Limb (tissue), 2 donors: ENCODE measurements at regions not wholly inside any gene's neighbourhood (a gene's known extent, or its start where the extent isn't known, plus 50 kb on each side); places are given as distances from the start of the nearest gene placed in this dataset.
A peak's percentile ranks its signal among the peaks of the same experiment; 100 is the strongest.

Source experiments
- DNase-seq, 2 donors: peaks; one replicate each; pipeline ENCODE4 v3.0.0-alpha.2; 2016; ENCODE audit errors: extremely low spot score in 2 of 2

DNA sequence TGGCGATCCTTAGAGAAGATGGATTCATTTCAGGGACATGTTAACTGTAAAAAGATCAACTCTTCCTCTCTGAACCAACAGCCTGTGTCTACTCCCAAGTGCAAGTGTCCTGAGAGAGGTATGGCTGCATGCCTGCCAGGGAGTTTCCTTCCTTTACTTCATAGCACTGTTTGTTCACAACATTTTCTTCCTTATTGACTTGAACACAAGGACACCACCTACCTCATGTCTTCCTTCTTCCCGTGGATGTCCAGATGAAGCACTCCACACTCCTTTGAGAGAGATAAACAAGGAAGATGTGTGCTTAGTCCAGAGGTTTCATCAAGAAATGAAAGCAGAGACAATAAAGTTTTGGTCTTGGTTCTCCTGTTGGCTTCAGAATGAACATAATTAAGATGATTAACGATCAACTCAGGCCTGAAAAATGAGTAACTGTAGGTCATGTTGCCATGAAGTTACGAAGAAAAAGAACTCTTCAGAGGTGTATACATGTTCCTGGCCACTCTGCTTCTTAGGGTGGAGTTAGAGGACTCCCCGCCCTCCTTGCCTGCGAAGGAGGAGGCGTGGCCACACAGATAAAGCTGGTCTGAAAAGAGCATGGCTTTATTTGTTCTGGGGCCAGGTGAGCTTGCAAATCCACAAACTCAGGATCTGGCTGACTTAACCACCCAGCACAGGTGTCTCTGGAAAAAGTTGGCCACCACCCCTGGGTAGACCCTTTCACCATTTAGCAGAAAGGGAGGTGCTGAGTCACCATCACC, 155.0 kb upstream of the KCTD1 start:
- no peak for DNase-seq

DNA sequence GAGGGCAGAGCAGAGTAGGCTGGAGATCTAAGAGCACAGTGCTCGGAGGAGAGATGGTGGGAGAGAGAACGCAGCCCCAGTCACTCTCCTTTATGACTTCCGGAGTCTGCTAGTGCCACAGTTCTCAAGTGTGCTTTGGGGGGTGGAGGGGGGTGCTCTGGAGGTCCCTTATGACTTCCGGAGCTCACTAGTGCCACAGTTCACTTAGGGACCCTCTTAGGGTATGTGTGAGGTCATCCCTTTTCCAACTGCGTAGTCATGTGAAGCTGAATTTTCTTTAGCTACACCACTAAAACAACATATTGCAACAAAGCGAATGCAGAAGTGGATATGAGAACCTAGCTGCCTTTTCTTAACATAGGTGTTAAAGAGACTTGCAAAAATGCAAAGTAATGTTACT, 153.7 kb upstream of the KCTD1 start:
- DNase-seq: no peak

DNA sequence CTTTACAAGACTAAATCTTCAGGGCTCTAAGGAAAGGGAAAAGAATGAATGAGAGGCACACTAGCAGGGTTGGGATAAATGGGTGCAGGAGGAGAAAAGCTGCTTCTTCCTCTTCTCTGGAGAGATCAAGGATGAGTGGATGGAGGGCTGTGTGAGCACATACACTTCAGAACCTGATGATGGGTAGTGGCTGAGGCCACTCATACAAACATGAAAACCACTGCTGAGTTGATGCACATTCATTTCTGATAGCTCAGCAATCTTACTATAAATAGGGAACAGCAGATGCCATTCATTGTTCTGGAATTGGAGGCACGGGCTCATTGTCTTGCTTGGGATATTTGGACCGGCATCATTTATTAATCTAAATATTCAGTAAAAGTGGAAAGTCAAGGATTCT, 152.4 kb upstream of the KCTD1 start:
- DNase-seq: no peak

DNA sequence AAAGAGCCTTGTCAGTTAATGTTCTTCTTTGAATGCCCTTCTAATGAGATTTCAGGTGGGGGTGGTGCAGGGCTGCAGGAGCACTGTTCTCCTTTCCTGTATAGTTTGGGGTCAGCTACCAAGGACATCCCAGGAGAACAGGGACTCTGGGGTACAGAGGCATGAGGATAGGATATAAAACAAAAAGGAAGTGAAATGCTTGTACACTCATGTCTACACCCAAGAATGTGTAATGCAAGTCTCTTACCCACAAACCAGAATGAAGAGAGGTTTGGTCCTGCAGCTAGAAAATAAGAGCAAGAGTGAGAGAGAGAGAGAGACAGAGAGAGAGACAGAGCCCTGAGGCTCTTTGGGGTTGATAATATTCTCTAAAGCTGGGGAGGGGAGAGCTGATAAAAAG, 151.8 kb upstream of the KCTD1 start:
- DNase-seq: no peak

DNA sequence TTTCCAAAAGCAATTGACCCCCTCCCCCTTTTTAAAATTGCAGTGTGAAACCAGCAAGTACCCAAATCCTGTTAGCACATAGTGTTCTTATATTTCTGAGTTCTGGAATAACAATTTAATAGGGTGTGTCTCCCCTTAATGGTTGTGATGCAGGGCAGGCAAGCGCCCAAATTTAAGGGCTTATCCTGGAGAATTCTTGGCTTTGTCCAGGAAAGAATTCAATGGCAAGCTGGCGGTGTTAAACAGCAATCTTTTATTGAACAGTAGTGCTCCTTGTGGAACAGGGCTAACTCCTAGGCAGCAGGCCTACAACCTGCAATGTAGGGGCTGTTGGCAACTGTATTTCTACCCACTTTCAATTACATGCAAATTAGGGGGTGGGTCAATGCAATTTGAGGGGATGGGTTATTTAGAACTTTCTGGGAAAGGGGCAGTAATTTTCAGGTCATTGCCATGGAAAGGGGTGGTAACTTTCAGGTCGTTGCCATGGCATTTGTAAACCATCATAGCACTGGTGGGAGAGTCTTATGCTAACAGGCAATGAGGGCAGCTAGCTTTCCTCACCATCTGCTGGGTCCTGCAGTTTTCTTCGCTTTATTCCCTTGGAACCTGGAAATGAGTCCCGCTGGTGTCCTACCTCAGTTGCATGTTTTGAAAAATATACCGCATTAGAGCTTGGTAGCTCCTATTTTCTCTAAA, 149.0 kb upstream of the KCTD1 start:
- no peak for DNase-seq

DNA sequence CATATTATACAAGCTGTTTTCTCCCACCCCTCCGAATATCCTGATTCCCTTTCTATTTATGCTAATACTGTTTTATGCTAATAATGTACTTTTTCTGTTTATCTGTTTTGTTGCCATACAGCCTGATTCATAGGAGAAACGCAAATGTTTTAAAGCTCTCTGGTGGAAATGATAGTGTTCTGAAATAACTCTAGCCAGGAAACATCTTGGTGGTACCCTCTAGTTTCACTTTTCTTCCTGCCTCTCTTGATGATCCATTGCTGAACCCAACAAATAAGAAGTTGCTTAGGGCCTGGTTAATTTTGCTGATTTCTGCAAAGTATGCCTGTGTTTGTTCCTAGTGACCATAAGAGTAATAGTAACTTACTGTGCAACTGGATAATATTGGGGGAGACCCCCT, 148.4 kb upstream of the KCTD1 start:
- no peak for DNase-seq

DNA sequence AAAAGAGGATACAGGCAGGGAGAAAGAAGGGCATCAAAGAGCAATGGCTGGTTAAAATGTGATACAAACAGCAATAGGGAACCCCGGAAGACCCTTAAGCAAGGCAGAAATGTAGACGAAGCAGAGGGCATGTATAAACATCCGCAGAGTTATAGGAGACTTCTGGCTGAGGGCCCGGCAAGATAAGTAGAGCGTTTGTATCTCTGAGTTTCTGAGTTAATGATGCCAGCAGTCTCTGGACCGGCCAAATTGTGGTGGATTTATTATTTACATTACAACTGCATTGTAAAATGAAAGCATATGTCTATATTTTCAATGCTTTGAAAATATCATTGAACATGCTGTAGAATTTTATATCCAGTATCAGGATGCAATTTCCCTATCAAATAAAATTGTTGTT, 148.0 kb upstream of the KCTD1 start:
- no peak for DNase-seq

DNA sequence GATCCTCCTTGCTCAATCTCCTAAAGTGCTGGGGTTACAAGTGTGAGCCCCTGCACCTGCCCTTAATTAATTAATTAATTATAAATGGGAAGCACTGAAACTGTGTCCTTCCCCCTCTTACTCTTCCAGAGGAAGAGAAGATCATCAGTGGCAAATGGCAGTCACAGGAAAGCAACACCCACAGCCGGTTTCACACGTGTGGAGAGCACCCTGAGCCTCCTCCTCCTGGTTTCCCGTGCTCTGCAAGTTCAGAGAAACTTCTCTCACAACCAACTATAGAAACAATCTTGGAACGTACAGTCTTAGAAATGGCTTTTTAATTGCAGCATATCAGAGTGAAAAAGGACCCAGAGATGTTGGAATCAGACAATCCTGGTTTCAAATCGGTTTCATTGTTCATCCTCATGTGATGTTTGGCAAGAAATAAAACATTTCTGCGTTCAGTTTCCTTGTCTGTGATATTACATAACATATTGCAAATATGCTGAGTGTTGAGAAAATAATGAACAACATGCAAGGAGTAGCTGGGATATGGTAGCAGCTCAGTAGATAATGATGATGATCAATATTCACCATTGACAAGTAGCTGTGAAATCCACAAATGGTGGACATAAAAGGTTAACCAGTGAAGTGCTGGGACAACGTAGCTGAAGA, 141.0 kb upstream of the KCTD1 start:
- no peak for DNase-seq

DNA sequence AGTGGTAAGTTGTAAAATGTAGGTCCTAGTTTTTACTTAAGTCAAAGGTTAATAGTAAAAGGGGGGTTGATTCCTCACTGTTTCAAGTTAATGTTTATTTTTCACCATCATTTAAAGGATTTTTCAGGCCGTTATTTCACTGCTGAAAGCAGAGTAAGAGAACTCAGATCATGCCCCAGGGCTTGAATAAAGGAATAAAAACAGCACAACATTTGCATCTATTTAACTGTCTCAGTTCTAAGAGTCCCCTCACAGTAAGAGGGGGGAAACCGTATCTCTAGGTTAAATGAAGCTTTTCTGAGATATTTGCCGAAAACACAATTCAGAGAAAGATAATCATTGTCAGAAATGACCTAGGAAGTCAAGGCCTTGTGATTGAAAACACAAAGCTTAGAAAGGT, 138.2 kb upstream of the KCTD1 start:
- no peak for DNase-seq

DNA sequence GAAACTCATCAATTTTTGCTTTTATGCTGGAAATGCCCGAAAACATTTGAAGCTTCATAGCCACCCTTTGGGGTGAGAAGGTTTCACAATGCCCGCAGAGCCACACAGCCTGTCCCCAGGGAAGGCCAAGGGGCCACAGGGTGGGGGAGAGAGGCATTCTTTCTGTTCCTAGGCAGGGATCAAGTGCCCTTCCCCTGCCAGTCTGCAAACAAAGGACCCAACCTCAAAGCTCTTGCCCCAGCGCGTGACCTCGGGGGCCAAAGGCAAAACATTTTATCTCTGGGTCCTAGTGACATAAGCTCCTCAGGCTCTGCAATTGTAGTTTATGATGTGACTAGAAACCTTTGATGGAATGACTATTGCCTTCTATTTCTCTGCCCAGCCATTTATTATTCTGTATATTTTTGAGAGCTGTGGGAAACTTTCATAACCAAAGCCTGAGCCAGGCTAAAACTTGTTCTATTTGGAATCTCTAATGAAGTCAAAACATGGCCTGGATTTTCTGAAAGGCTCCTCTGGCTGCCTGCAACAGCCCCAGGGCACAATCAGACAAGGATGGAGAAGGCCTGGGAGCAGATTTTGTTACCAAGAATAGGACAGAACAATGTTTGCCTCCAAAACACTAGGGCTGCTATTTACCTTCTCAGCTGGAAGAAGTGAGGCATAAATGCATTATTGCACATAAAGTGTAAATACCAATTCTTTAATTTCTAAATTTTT, 137.2 kb upstream of the KCTD1 start:
- no peak for DNase-seq

DNA sequence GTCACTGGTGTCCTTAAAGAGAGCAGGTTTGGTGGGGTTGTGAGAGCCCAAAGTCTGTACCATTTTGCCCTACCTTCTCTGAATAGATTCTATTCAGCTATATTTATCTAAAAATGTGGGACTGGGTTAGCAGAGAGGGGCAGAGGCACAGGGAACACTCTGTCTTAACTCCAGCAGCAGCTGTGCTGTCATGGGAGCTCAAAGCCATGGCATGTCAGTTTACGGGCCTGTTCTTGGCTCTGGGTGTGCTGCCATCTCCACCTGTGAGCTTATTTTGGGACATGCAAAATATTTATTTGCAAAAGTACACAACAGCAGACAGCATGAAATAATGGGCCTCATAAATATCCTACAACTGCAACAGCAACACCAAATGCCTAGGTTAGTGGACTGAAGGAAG, 129.6 kb upstream of the KCTD1 start:
- no peak for DNase-seq

DNA sequence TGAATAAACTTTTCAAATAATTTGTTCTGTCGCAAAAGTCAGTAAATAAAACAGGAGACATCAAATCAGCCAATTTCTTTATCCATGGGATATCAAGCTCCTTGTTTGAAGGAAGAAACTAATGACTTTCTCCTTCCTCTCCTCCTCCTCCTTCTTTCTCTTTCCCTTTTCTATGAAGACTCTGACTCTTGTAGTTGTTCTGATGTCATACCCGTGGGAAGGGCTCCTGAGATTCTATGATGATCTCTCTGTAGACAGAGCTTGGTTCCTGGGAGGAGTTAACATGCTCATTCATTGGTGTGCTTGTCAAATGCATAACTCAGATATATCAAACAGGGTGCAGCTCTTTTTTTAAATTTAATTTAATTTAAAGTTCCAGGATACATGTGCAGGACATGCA, 118.7 kb upstream of the KCTD1 start:
- DNase-seq: no peak

DNA sequence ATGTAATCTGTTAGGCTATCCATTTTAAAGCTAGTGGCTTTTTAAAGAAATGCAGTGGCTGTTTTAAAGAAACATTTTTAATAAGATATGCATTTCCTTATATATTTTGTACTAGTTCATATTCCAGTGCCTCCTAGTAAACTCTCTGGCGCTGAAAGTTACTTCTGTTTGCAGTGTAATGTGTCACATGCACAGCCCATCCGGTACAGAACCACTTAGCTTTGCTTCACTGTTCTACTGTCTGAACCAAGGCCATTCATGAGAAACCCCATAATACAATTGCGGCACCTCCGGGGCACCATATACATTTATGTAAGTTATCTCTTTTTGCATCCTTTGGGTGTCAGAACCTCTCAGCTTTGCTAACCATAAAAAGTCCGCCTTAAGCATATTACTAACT, 114.6 kb upstream of the KCTD1 start:
- DNase-seq: no peak

DNA sequence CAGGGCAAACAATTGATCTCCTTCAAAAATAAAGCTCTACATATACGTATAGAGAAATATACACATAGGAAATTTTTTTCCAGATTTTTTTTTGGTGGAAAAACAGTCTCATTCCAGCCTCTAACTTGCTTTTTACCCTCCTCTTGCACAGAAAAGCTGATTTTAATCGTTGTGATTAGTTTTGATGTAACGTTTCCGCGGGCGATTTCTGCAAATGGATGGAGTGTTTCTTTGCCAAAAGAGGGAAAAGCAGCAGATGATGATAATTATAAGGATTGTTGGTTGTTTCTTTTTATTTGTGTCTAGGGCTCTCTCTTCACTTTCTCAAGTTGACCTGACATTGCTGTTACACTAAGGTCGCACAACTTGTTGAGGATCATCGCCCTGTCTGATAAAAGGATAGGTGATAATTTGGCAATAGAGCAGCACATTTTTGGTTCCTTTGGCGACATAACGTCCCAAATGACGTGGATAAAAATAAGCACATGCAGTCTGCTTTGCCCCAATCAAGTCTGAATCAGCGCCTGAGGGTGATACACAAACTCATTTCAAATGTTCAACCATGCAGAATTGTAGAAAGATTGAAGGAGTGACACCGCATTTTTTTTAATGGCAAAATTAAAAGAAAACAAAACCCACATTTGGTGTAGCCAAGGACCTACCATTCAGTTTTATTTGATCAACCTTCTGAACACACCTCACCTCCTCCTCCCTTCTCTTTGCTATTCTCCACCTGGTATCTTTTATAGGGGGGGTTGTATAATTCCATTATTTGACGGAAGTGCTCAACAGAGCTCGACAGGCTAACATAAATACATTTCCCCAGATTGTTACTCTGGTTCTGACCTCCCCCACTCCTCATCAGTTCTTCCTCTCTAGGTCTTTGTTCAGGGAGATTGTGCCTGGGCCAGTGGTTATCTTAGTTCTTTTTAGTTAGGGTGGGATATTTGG, 109.6 kb upstream of the KCTD1 start:
- no peak for DNase-seq

DNA sequence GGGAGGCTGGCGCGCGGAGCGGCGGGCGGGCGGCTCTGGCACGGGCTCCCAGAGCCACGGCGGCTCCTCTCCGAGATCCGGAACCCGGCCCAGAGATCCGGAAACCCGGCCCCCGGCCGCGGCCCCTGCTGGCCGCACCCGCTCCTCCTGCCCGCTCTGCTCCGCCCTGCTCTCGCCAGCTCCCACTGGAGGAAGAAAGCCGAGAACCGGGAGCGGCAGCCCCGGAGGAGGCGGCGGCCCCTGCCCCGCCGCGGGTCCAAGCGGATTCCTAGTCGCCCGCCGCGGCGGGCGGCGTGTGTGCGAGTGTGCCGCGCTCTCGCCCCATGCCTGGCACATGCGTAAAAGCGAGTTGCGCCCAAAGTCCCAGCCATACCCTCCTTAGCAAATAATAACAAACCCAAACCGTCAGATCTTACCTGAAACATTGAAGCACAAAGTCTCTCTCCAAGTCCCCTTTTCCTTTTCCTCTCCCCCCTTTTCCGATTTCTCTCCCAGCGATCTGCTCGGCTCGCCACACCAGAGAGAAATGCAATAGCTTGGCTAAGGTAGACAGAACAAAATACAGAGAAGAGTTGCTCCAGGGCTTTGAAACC, 108.7 kb upstream of the KCTD1 start:
- peak; percentile 73 to 87 for DNase-seq

DNA sequence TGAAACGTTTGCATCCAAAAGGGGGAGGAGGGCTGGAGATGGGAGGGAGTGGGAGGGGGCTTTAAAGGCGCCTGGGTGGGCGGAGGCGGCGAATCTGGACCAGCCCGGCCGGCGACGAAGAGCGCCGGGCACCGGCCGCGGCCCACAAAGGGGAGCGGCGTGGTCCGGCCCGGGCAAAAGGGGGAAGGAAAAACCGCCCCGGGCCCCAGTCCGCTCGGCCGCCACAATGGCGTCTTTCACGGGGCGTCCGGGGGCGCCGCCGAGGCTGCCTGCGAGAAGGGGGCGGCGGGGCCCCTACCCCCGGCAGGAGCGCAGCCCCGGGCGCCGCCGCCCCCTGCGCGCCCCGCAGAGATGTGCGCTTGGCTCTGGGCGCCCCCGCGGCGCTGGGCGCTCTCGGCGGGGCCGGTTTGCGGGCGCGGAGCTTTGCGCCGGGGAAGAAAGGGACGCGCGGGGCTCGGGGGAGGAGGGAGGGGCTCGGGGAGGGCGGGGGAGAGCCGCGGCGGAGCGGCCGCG, 108.1 kb upstream of the KCTD1 start:
- DNase-seq: no peak

DNA sequence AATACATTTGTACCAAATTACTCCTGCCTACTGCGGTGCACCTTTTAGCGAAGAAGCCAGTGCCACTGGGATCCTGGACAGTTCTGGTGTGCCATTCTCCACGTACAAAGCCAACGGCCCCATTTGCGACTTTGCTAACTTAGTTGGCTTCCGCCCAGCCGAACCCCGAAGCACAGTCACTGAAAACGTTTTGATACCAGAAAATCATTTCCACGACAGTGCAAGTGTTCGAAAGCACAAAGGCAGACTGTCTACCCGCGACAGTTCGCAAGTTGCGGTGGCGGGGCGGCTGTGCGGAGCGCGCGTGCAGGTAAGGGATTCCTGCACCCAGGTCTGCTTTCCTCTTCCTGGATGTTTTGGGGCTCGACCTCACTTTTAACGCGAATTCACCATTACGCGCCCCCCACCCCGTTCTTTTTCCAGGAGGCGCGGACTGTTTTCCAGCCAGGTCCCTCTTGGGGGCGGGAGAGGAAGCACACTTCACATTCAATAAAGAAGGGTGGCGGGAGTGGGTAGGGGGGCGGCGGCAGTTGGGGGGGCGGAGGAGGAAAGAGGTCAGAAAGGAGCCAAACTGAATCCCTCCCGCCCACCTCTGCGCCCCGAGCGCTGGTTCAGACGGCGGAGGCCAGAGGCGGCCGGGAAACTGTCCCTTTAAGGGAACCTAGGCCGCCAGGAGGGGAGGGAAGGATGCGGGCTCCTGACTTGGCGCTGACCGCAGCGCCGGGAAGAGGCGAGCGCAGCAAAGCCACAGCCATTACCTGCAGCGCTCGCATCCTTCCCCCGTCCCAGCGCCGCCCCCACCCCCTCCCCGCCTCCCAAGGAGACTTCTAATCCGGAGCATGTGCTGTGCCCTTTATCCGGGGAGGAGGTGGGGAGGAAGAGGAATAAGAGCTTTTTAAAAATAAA, 107.4 kb upstream of the KCTD1 start:
- DNase-seq: peak; percentile 61 to 84

DNA sequence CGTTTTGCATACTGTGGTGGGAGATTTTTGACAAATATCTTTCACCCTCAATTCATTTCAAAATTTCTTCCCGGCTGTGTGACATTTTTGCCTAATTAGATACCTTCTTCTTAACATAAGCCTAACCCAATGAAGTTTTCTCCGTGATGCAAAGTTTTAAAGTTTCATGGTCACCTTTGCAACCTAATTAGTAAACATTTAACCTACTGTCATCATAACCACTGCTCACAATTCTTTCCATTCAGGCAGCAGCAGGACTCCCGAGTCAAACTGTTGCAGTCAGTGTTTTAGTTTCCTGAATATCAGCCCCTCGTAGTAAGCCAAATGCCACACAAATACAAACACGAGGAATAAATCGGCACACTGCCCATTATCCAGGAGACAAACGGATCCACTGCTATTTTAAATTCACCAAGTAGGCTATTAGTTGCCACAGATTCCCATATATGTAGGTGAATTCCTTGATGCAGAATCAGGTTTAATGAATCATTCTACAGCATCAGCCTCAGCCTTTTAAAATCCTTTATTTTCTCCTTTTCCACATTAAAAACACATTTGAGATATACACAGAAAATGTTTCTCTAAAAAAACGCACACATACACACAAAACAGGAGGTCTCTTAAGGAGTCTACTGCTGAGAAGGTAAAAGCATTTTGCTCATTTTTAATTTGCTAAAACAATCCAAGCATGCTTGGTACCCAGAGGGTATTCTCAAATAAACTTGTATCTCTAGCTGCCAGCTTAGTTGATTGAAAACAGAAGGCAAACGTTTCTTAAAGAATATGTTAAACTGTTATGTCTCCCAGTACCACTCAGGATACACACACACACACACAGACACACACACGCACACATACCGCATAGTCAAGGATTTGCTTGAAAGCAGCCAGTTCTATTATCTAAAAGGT, 106.5 kb upstream of the KCTD1 start:
- no peak for DNase-seq
